ENCODE measurements at regions not wholly inside any gene's neighbourhood (a gene's known extent, or its start where the extent isn't known, plus 50 kb on each side); places are given as distances from the start of the nearest gene placed in this dataset.

- TF ChIP-seq, protein P1, sequence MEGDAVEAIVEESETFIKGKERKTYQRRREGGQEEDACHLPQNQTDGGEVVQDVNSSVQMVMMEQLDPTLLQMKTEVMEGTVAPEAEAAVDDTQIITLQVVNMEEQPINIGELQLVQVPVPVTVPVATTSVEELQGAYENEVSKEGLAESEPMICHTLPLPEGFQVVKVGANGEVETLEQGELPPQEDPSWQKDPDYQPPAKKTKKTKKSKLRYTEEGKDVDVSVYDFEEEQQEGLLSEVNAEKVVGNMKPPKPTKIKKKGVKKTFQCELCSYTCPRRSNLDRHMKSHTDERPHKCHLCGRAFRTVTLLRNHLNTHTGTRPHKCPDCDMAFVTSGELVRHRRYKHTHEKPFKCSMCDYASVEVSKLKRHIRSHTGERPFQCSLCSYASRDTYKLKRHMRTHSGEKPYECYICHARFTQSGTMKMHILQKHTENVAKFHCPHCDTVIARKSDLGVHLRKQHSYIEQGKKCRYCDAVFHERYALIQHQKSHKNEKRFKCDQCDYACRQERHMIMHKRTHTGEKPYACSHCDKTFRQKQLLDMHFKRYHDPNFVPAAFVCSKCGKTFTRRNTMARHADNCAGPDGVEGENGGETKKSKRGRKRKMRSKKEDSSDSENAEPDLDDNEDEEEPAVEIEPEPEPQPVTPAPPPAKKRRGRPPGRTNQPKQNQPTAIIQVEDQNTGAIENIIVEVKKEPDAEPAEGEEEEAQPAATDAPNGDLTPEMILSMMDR (IDR thresholded peaks at IDR 0.05; ENCODE audit: insufficient read depth, missing control alignments): peak; percentile 14
- DNase-seq (ENCODE audit: insufficient read length, low spot score): no peak
- peak; percentile 85 for FAIRE-seq
These were observed 178.8 kb upstream of the FRMD6 start for GRCh38 chr14:51472881-51473280.

GRCh38 chr14:51473351-51473750 lies 178.4 kb upstream of the FRMD6 start:
- FAIRE-seq: no peak
- TF ChIP-seq, protein P1 (IDR thresholded peaks at IDR 0.05; ENCODE audit: insufficient read depth, missing control alignments): no peak
- no peak for DNase-seq (ENCODE audit: insufficient read length, low spot score)

GRCh38 chr14:51473808-51474565 lies 177.7 kb upstream of the FRMD6 start:
- TF ChIP-seq, protein P1 (IDR thresholded peaks at IDR 0.05; ENCODE audit: insufficient read depth, missing control alignments): no peak
- DNase-seq (ENCODE audit: insufficient read length, low spot score) (no peak), FAIRE-seq (no peak)

- TF ChIP-seq, protein P1 (IDR thresholded peaks at IDR 0.05; ENCODE audit: insufficient read depth, missing control alignments): no peak
- DNase-seq (ENCODE audit: insufficient read length, low spot score) (no peak), FAIRE-seq (no peak)
These were observed 176.9 kb upstream of the FRMD6 start for GRCh38 chr14:51474854-51475253.

- FAIRE-seq: no peak
- TF ChIP-seq, protein P1 (IDR thresholded peaks at IDR 0.05; ENCODE audit: insufficient read depth, missing control alignments): no peak
- no peak for DNase-seq (ENCODE audit: insufficient read length, low spot score)
These were observed 173.5 kb upstream of the FRMD6 start for GRCh38 chr14:51478175-51478621.

- DNase-seq (ENCODE audit: insufficient read length, low spot score): no peak
- TF ChIP-seq, protein P1 (IDR thresholded peaks at IDR 0.05; ENCODE audit: insufficient read depth, missing control alignments): no peak
- no peak for FAIRE-seq
These were observed 172.0 kb upstream of the FRMD6 start for GRCh38 chr14:51479584-51480325.

GRCh38 chr14:51481643-51482042 lies 170.1 kb upstream of the FRMD6 start:
- DNase-seq (ENCODE audit: insufficient read length, low spot score) (no peak), FAIRE-seq (no peak)
- TF ChIP-seq, protein P1 (IDR thresholded peaks at IDR 0.05; ENCODE audit: insufficient read depth, missing control alignments): no peak

All from D721Med (cell line).